CD14-positive monocyte (primary cell): ENCODE measurements at regions not wholly inside any gene's neighbourhood (a gene's known extent, or its start where the extent isn't known, plus 50 kb on each side); places are given as distances from the start of the nearest gene placed in this dataset.
A peak's percentile ranks its signal among the peaks of the same experiment; 100 is the strongest.
"Not testable (repeated sequence)": the region's sequence is repeated elsewhere in the genome, so short reads cannot be mapped to it uniquely, and the experiment has no call there.

Experiments used
- DNase-seq, 3 donors: peaks; one replicate each; pipeline ENCODE4 v3.0.0-alpha.2; 2011 to 2022
- H2AFZ ChIP-seq: 2 replicates; pipeline ENCODE4 v1.6.0; 2012; ENCODE audit warnings: mild to moderate bottlenecking, low read depth, low read length, inconsistent platforms; ENCODE audit not compliant: insufficient read depth, poor library complexity, severe bottlenecking
- H3K27ac ChIP-seq, 2 donors: 1 replicate in 1 of 2; 2 replicates in 1 of 2; pipeline ENCODE4 v1.5.1; 2012 to 2013; ENCODE audit warnings: low read length in 2 of 2, control low read depth in 1 of 2, inconsistent platforms in 1 of 2, low read depth in 1 of 2, mild to moderate bottlenecking in 1 of 2
- H3K27me3 ChIP-seq, 2 donors: one replicate each; pipeline versions ENCODE4 v1.6.0 to v1.6.1; 2011 to 2013; ENCODE audit warnings: low read length in 2 of 2; ENCODE audit not compliant: control insufficient read depth in 2 of 2, insufficient read depth in 2 of 2
- H3K36me3 ChIP-seq, 2 donors: replicated peaks in 1 of 2; 1 replicate in 1 of 2; 2 replicates in 1 of 2; pipeline versions ENCODE4 v1.5.1 to v1.6.1; 2012 to 2013; ENCODE audit warnings: low read length in 2 of 2, control low read depth in 1 of 2, inconsistent platforms in 1 of 2, mild to moderate bottlenecking in 1 of 2; ENCODE audit not compliant: insufficient read depth in 2 of 2, control insufficient read depth in 1 of 2
- H3K4me1 ChIP-seq, 2 donors: 1 replicate in 1 of 2; 2 replicates in 1 of 2; pipeline versions ENCODE4 v1.5.1 to v1.6.1; 2012 to 2013; ENCODE audit warnings: low read length in 2 of 2, control low read depth in 1 of 2, inconsistent platforms in 1 of 2, mild to moderate bottlenecking in 1 of 2, moderate library complexity in 1 of 2; ENCODE audit not compliant: insufficient read depth in 2 of 2, control insufficient read depth in 1 of 2
- H3K4me2 ChIP-seq: replicated peaks from 2 replicates; pipeline ENCODE3; 2012; ENCODE audit warnings: low read length, moderate library complexity, mild to moderate bottlenecking; ENCODE audit not compliant: poor library complexity, severe bottlenecking; ENCODE audit errors: extremely low read depth
- H3K4me3 ChIP-seq, 3 experiments: fragments of 200-600 bp in 1 of 3; sonication (generic) in 1 of 3; replicated peaks in 1 of 3; 1 replicate in 2 of 3; 2 replicates in 1 of 3; pipeline ENCODE4 v1.5.1; 2011 to 2013; ENCODE audit warnings: low read length in 3 of 3, mild to moderate bottlenecking in 3 of 3, control low read depth in 2 of 3, low read depth in 2 of 3, inconsistent platforms in 1 of 3, moderate library complexity in 1 of 3
- H3K79me2 ChIP-seq: 2 replicates; pipeline ENCODE4 v1.6.0; 2012; ENCODE audit warnings: mild to moderate bottlenecking, control low read depth, inconsistent platforms, low read length, moderate library complexity; ENCODE audit not compliant: insufficient read depth
- H3K9ac ChIP-seq: 2 replicates; pipeline ENCODE4 v1.6.0; 2017; ENCODE audit warnings: low read length, mild to moderate bottlenecking; ENCODE audit not compliant: insufficient read depth, poor library complexity, severe bottlenecking
- H3K9me3 ChIP-seq, 2 donors: replicated peaks in 1 of 2; 1 replicate in 1 of 2; 2 replicates in 1 of 2; pipeline versions ENCODE4 v1.5.1 to v1.6.1; 2012 to 2013; ENCODE audit warnings: low read length in 2 of 2, control low read depth in 1 of 2; ENCODE audit not compliant: control insufficient read depth in 1 of 2, insufficient read depth in 1 of 2
- H4K20me1 ChIP-seq: 2 replicates; pipeline ENCODE4 v1.6.0; 2012; ENCODE audit warnings: mild to moderate bottlenecking, low read length, control low read depth, moderate library complexity; ENCODE audit not compliant: insufficient read depth
- H3K27ac Mint-ChIP-seq, 7 donors: one replicate each; pipeline ENCODE4 v1.8.0; 2020; ENCODE audit warnings: mild to moderate bottlenecking in 7 of 7, mixed read lengths in 7 of 7, moderate library complexity in 6 of 7, inconsistent platforms in 2 of 7
- H3K27me3 Mint-ChIP-seq, 3 donors: one replicate each; pipeline ENCODE4 v1.8.0; 2021 to 2022; ENCODE audit warnings: low read depth in 3 of 3, mild to moderate bottlenecking in 3 of 3, mixed read lengths in 3 of 3, moderate library complexity in 3 of 3, inconsistent platforms in 1 of 3
- H3K36me3 Mint-ChIP-seq, 2 donors: one replicate each; pipeline ENCODE4 v1.8.0; 2020; ENCODE audit warnings: mixed read lengths in 2 of 2, inconsistent platforms in 1 of 2, mild to moderate bottlenecking in 1 of 2
- H3K4me1 Mint-ChIP-seq: one replicate; pipeline ENCODE4 v1.8.0; 2020; ENCODE audit warnings: mild to moderate bottlenecking, mixed read lengths
- H3K4me3 Mint-ChIP-seq, 2 donors: one replicate each; pipeline ENCODE4 v1.8.0; 2020; ENCODE audit warnings: mild to moderate bottlenecking in 2 of 2, mixed read lengths in 2 of 2, moderate library complexity in 1 of 2
- H3K9me3 Mint-ChIP-seq, 7 donors: one replicate each; pipeline ENCODE4 v1.8.0; 2020 to 2022; ENCODE audit warnings: mixed read lengths in 7 of 7, mild to moderate bottlenecking in 6 of 7, moderate library complexity in 6 of 7, inconsistent platforms in 2 of 7
- CTCF ChIP-seq: fragments of 200-600 bp; IDR thresholded peaks from one replicate; pipeline ENCODE4 v1.8.0; 2022; ENCODE audit warnings: antibody characterized with exemption, mild to moderate bottlenecking
- WGBS: methylation state at CpG from one replicate; pipeline ENCODE4 v1.1.5; 2013; ENCODE audit warnings: missing lambda C conversion rate; ENCODE audit not compliant: insufficient coverage; 5-methylcytosine and 5-hydroxymethylcytosine counted together
- intact Hi-C, 2 donors: fragments of 100-400 bp; cut with micrococcal nuclease; formaldehyde crosslinking; loops; one replicate each; pipeline versions ENCODE4 v1.15.0 to v1.15.1; 2023

GRCh38 chr14:105910426-105910825 lies 384.0 kb downstream of the TMEM121 start:
- no peaks in the 10 kb centered on the region for H3K36me3 ChIP-seq
- H3K4me2 ChIP-seq: no peak overlapping the region
- H3K79me2 ChIP-seq: no peaks in the 10 kb centered on the region
- H3K27ac Mint-ChIP-seq: no peak overlapping the region
- intact Hi-C loops: no loop called here
- no peak for TF ChIP-seq CTCF
- H3K9me3 ChIP-seq: no peaks in the 10 kb centered on the region
- H4K20me1 ChIP-seq: no peaks in the 10 kb centered on the region
- H2AFZ ChIP-seq: no peak overlapping the region
- peaks cover 3 to 14% (median 8%) of the 10 kb centered on the region in 7 donors for H3K9me3 Mint-ChIP-seq
- H3K27ac ChIP-seq: no peak overlapping the region
- H3K27me3 Mint-ChIP-seq: peaks cover 33 to 66% (median 50%) of the 10 kb centered on the region in 3 donors
- no peaks in the 10 kb centered on the region for H3K4me1 ChIP-seq
- 22% methylated on average over 5 of the region's 6 CpGs for WGBS
- peak overlapping the region in 1 of 2 donors; percentile 73 for H3K4me3 Mint-ChIP-seq
- H3K4me1 Mint-ChIP-seq: no peaks in the 10 kb centered on the region
- DNase-seq: no peak
- peaks cover 0 to 34% of the 10 kb centered on the region in 2 donors for H3K27me3 ChIP-seq
- H3K9ac ChIP-seq: no peak overlapping the region
- H3K4me3 ChIP-seq: no peak overlapping the region
- H3K36me3 Mint-ChIP-seq: no peaks in the 10 kb centered on the region

GRCh38 chr14:105911006-105911847 lies 384.8 kb downstream of the TMEM121 start:
- Histone ChIP-seq H3K4me2 (no peak overlapping the region), H3K9ac (no peak overlapping the region), H3K4me3 (no peak overlapping the region), H3K27ac (no peak overlapping the region), H3K9me3 (peaks cover 4% of the 10 kb centered on the region in 2 donors), H4K20me1 (no peaks in the 10 kb centered on the region), H3K4me1 (no peaks in the 10 kb centered on the region), H3K36me3 (no peaks in the 10 kb centered on the region), H3K79me2 (no peaks in the 10 kb centered on the region), H2AFZ (no peak overlapping the region), H3K27me3 (peaks cover 0 to 34% of the 10 kb centered on the region in 2 donors)
- Mint-ChIP-seq H3K4me3 (no peak overlapping the region), H3K36me3 (no peaks in the 10 kb centered on the region), H3K4me1 (no peaks in the 10 kb centered on the region), H3K9me3 (peaks cover 4 to 20% (median 14%) of the 10 kb centered on the region in 7 donors), H3K27me3 (peaks cover 33 to 63% (median 46%) of the 10 kb centered on the region in 3 donors), H3K27ac (no peak overlapping the region)
- no peak for TF ChIP-seq CTCF
- intact Hi-C loops: no loop called here
- DNase-seq: no peak
- WGBS: 52% methylated on average over 8 of the region's 18 CpGs

- H3K4me1 ChIP-seq, H3K9ac ChIP-seq, H3K4me1 Mint-ChIP-seq, H3K4me2 ChIP-seq, H3K27ac ChIP-seq, H3K4me3 ChIP-seq, H3K4me3 Mint-ChIP-seq, H2AFZ ChIP-seq, H3K27ac Mint-ChIP-seq, DNase-seq, H3K36me3 Mint-ChIP-seq, H3K36me3 ChIP-seq, H3K79me2 ChIP-seq, intact Hi-C loops, H4K20me1 ChIP-seq: not testable (repeated sequence)
- Histone ChIP-seq H3K9me3 (peaks cover 8 to 10% of the 10 kb centered on the region in 2 donors), H3K27me3 (peaks cover 0 to 34% of the 10 kb centered on the region in 2 donors)
- H3K9me3 Mint-ChIP-seq: peaks cover 7 to 21% (median 13%) of the 10 kb centered on the region in 7 donors
- peaks cover 34 to 62% (median 40%) of the 10 kb centered on the region in 3 donors for H3K27me3 Mint-ChIP-seq
- WGBS: 70% methylated on average over 6 of the region's 8 CpGs
Measured at GRCh38 chr14:105911848-105912292, 385.5 kb downstream of the TMEM121 start.
